HL-60 (cell line): ENCODE measurements at regions not wholly inside any gene's neighbourhood (a gene's known extent, or its start where the extent isn't known, plus 50 kb on each side); places are given as distances from the start of the nearest gene placed in this dataset.

Experiments used
- DNase-seq, 2 experiments: peaks; one replicate each; pipeline ENCODE4 v3.0.0-alpha.2; 2010 to 2020; ENCODE audit warnings: low read depth in 1 of 2, low spot score in 1 of 2
- H3K27ac ChIP-seq: fragments of 250-450 bp; sonication (Bioruptor Pico); replicated peaks from 2 replicates; pipeline ENCODE4 v1.5.1; 2020; ENCODE audit warnings: mild to moderate bottlenecking, moderate library complexity
- H3K27me3 ChIP-seq: fragments of 250-450 bp; sonication (Bioruptor Pico); 2 replicates; pipeline ENCODE4 v1.5.1; 2021; ENCODE audit warnings: mild to moderate bottlenecking, moderate library complexity; ENCODE audit not compliant: insufficient read depth, poor library complexity, severe bottlenecking
- H3K4me3 ChIP-seq: replicated peaks from 2 replicates; pipeline ENCODE4 v1.5.1; 2011; ENCODE audit warnings: mild to moderate bottlenecking, control low read depth, low read length; ENCODE audit not compliant: insufficient read depth
- CTCF ChIP-seq: IDR thresholded peaks from one replicate; pipeline ENCODE4 v1.5.1; 2011; ENCODE audit warnings: low read length, control low read depth, inconsistent platforms; ENCODE audit not compliant: insufficient read depth
- GABPA ChIP-seq: IDR thresholded peaks from 2 replicates; pipeline ENCODE4 v1.6.1; 2012; ENCODE audit warnings: low read depth
- POLR2AphosphoS5 ChIP-seq: IDR thresholded peaks from 2 replicates; pipeline ENCODE4 v1.6.1; 2012; ENCODE audit warnings: low read depth
- REST ChIP-seq: IDR thresholded peaks from 2 replicates; pipeline ENCODE4 v1.6.1; 2012; ENCODE audit warnings: low read depth; ENCODE audit not compliant: insufficient replicate concordance
- SPI1 ChIP-seq: IDR thresholded peaks from 2 replicates; pipeline ENCODE4 v1.6.1; 2012; ENCODE audit warnings: low read depth, mild to moderate bottlenecking, borderline replicate concordance

GRCh38 chr3:180142472-180142871 lies 105.7 kb upstream of the PEX5L start:
- DNase-seq: no peak
- TF ChIP-seq CTCF: no peak
- TF ChIP-seq SPI1: no peak
- TF ChIP-seq REST: no peak
- TF ChIP-seq POLR2AphosphoS5: no peak
- TF ChIP-seq GABPA: no peak
- Histone ChIP-seq H3K27ac (no peak overlapping the region), H3K4me3 (no peak overlapping the region), H3K27me3 (no peaks in the 10 kb centered on the region)

- Histone ChIP-seq H3K27me3 (no peaks in the 10 kb centered on the region), H3K27ac (no peak overlapping the region), H3K4me3 (no peak overlapping the region)
- no peak for TF ChIP-seq POLR2AphosphoS5
- no peak for TF ChIP-seq CTCF
- no peak for TF ChIP-seq SPI1
- no peak for TF ChIP-seq REST
- no peak for TF ChIP-seq GABPA
- DNase-seq: no peak
Observed at GRCh38 chr3:180161770-180162169, 125.0 kb upstream of the PEX5L start.

DNA sequence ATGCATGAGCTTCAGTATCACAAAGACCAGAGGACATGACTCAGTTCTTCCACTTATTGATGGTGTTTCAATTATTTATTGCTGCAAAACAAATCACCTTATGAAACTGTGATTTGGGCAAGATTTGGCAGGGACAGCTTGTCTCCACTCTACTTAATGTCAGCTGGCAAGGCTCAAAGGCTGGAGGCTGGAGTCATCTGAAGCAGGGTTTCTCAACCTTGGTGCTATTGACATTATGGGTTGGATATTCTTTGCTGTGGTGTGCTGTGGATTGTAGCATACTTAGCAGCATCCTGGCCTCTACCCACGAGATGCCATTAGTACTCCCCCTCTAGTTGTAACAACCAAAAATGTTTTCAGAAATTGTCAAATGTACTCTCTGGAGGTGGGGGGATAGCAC lies 138.8 kb upstream of the PEX5L start:
- H3K4me3 ChIP-seq: no peak overlapping the region

More for the DNA sequence above, 138.8 kb upstream of the PEX5L start:
- DNase-seq: no peak
- Histone ChIP-seq H3K27me3 (no peaks in the 10 kb centered on the region), H3K27ac (no peak overlapping the region)
- TF ChIP-seq CTCF (no peak), SPI1 (no peak), REST (no peak), GABPA (no peak), POLR2AphosphoS5 (no peak)
